Upper lobe of left lung (tissue), 4 donors: ENCODE measurements at regions not wholly inside any gene's neighbourhood (a gene's known extent, or its start where the extent isn't known, plus 50 kb on each side); places are given as distances from the start of the nearest gene placed in this dataset.

ENCODE experiments used
- CTCF ChIP-seq, 6 experiments: fragments of 450-650 bp in 4 of 6; fragments of 200-600 bp in 2 of 6; sonication (generic) in 2 of 6; IDR thresholded peaks; one replicate each; pipeline ENCODE4 v1.5.1; 2016 to 2019; ENCODE audit warnings: antibody characterized with exemption in 6 of 6
- EP300 ChIP-seq, 4 donors: sonication (generic); formaldehyde crosslinking; IDR thresholded peaks; one replicate each; pipeline ENCODE4 v1.5.1; 2017; ENCODE audit warnings: antibody characterized with exemption in 4 of 4, control low read depth in 2 of 4
- POLR2A ChIP-seq, 4 donors: fragments of 450-650 bp; IDR thresholded peaks; one replicate each; pipeline ENCODE4 v1.5.1; 2016 to 2017; ENCODE audit warnings: antibody characterized with exemption in 4 of 4, mild to moderate bottlenecking in 2 of 4
- POLR2AphosphoS5 ChIP-seq, 2 donors: sonication (generic); formaldehyde crosslinking; IDR thresholded peaks; one replicate each; pipeline ENCODE4 v1.5.1; 2017; ENCODE audit warnings: antibody characterized with exemption in 2 of 2

- TF ChIP-seq CTCF (IDR thresholded peaks at IDR 0.05), result no peak
- TF ChIP-seq POLR2AphosphoS5 (IDR thresholded peaks at IDR 0.05), result no peak
- TF ChIP-seq POLR2A (IDR thresholded peaks at IDR 0.05), result no peak
- TF ChIP-seq EP300 (IDR thresholded peaks at IDR 0.05), result no peak
Observed at GRCh38 chr6:130671577-130671976, 155.6 kb upstream of the SMLR1 start.
